Ovary (tissue), 7 donors: ENCODE measurements at regions not wholly inside any gene's neighbourhood (a gene's known extent, or its start where the extent isn't known, plus 50 kb on each side); places are given as distances from the start of the nearest gene placed in this dataset. TPM values are rescaled to one million over a fixed set of nuclear protein-coding genes. Genes with fewer than 3 reads are reported as not detected.

Experiments used
- DNase-seq, 5 donors: peaks; one replicate each; pipeline ENCODE4 v3.0.0-alpha.2; 2019 to 2020
- H3K27ac ChIP-seq, 2 donors: fragments of 200-600 bp; one replicate each; pipeline versions ENCODE4 v1.5.1 to v1.8.0; 2019 to 2022
- H3K27me3 ChIP-seq: fragments of 200-600 bp; one replicate; pipeline ENCODE4 v1.8.0; 2022
- H3K36me3 ChIP-seq: fragments of 200-600 bp; sonication (generic); one replicate; pipeline ENCODE4 v1.5.1; 2019
- H3K4me1 ChIP-seq: one replicate; pipeline ENCODE4 v1.8.1; 2013; ENCODE audit warnings: mild to moderate bottlenecking, moderate library complexity; ENCODE audit not compliant: insufficient read depth
- H3K4me3 ChIP-seq: fragments of 200-600 bp; sonication (generic); one replicate; pipeline ENCODE4 v1.5.1; 2017
- H3K9me3 ChIP-seq, 2 donors: fragments of 200-600 bp in 1 of 2; sonication (generic) in 1 of 2; one replicate each; pipeline versions ENCODE4 v1.5.1 to v1.8.1; 2013 to 2019; ENCODE audit warnings: mild to moderate bottlenecking in 1 of 2, moderate library complexity in 1 of 2
- CTCF ChIP-seq, 3 donors: fragments of 450-650 bp in 2 of 3; fragments of 200-600 bp in 1 of 3; IDR thresholded peaks; one replicate each; pipeline versions ENCODE4 v1.5.1 to v1.8.0; 2016 to 2022; ENCODE audit warnings: antibody characterized with exemption in 3 of 3, mild to moderate bottlenecking in 1 of 3
- EP300 ChIP-seq: sonication (generic); formaldehyde crosslinking; IDR thresholded peaks from one replicate; pipeline ENCODE4 v1.6.1; 2017; ENCODE audit warnings: antibody characterized with exemption
- POLR2A ChIP-seq: fragments of 450-650 bp; IDR thresholded peaks from one replicate; pipeline ENCODE4 v1.6.1; 2017; ENCODE audit warnings: antibody characterized with exemption, mild to moderate bottlenecking, moderate library complexity
- WGBS, 3 donors: extraction: QIAGEN DNeasy Blood & Tissue Kit in 1 of 3; methylation state at CpG; one replicate each; pipeline versions ENCODE4 v1.1.5 to v1.1.7; 2013 to 2017; 5-methylcytosine and 5-hydroxymethylcytosine counted together
- intact Hi-C, 4 donors: fragments of 100-400 bp; cut with DNase I; formaldehyde crosslinking; loops; one replicate each; pipeline versions ENCODE4 v1.11.0 to v1.15.1; 2022 to 2023
- small RNA-seq: library from RNA; depleted of rRNA; stranded (forward); fragments of <200 nt; gene quantifications from one replicate; pipeline ENCODE3, GENCODE V24; 2016
- donor health status: DM: no; HTN: no; CAD: no; lungs with moderate emphysema.
- donor health status: DM: no; HTN: no; CAD: no.
- donor health status: Bipolar disorder and iron deficiency.
- donor health status: DM: no; HTN: no; CAD: no.
- donor health status: DM: yes; HTN: yes; CAD: no.

- TF ChIP-seq CTCF (IDR thresholded peaks at IDR 0.05) (no peak), POLR2A (no peak), EP300 (no peak)
- Histone ChIP-seq H3K27ac (no peak overlapping the region), H3K4me1 (no peaks in the 10 kb centered on the region), H3K9me3 (no peaks in the 10 kb centered on the region), H3K27me3 (no peaks in the 10 kb centered on the region), H3K4me3 (no peak overlapping the region), H3K36me3 (no peaks in the 10 kb centered on the region)
- WGBS, 3 donors, result 86 to 90% (median 90%) methylated on average over 7 of the region's 7 CpGs
- no peak for DNase-seq
- intact Hi-C loops, result loop anchor here in 1 of 4 donors (10.0 kb wide), 1 partner anchor 437 kb away; no protein-coding TSS in a partner anchor
These were observed 176.1 kb downstream of the FGFR2 start for GRCh38 chr10:121422096-121422495.

- no peak for DNase-seq
- H3K36me3 ChIP-seq, result no peaks in the 10 kb centered on the region
- WGBS, 3 donors, result 60 to 72% (median 65%) methylated on average over 4 of the region's 4 CpGs
- H3K27ac ChIP-seq, result no peak overlapping the region
- H3K9me3 ChIP-seq, result no peaks in the 10 kb centered on the region
- no peaks in the 10 kb centered on the region for H3K4me1 ChIP-seq
- no peak overlapping the region for H3K4me3 ChIP-seq
- intact Hi-C loops, result loop anchor here in 1 of 4 donors (10.0 kb wide), 1 partner anchor 441 kb away; no protein-coding TSS in a partner anchor
- no peak for TF ChIP-seq EP300
- TF ChIP-seq POLR2A, result no peak
- no peak for TF ChIP-seq CTCF (IDR thresholded peaks at IDR 0.05)
- H3K27me3 ChIP-seq, result no peaks in the 10 kb centered on the region
These were observed 172.6 kb downstream of the FGFR2 start for GRCh38 chr10:121425623-121426022.

- DNase-seq, result no peak
- intact Hi-C loops, result loop anchor here in 1 of 4 donors (10.0 kb wide), 1 partner anchor 442 kb away; no protein-coding TSS in a partner anchor
- Histone ChIP-seq H3K4me1 (no peaks in the 10 kb centered on the region), H3K27me3 (no peaks in the 10 kb centered on the region), H3K27ac (no peak overlapping the region), H3K9me3 (no peaks in the 10 kb centered on the region), H3K36me3 (no peaks in the 10 kb centered on the region), H3K4me3 (no peak overlapping the region)
- TF ChIP-seq EP300 (no peak), CTCF (IDR thresholded peaks at IDR 0.05) (no peak), POLR2A (no peak)
- 70 to 88% (median 84%) methylated on average over 7 of the region's 7 CpGs for WGBS, 3 donors
These were observed 171.9 kb downstream of the FGFR2 start for GRCh38 chr10:121426307-121426706.

Small RNAs in the stretch of these regions (small RNA-seq; reads per million reads assigned to genes)
- gene RN7SKP167, result not detected
